Stimulated activated CD8-positive, alpha-beta memory T cell treated with anti-CD3 and anti-CD28 coated beads, Interleukin-12 subunit alpha, Interleukin-12 subunit beta, amount 100 ng/mL, for 4 hours (primary cell): ENCODE measurements at regions not wholly inside any gene's neighbourhood (a gene's known extent, or its start where the extent isn't known, plus 50 kb on each side); places are given as distances from the start of the nearest gene placed in this dataset.
A peak's percentile ranks its signal among the peaks of the same experiment; 100 is the strongest.
"Not testable (repeated sequence)": the region's sequence is repeated elsewhere in the genome, so short reads cannot be mapped to it uniquely, and the experiment has no call there.

Experiments used
- DNase-seq: peaks from one replicate; pipeline ENCODE4 v3.0.0-alpha.2; 2020; ENCODE audit warnings: low read depth

- no peak for DNase-seq
These were observed 145.0 kb upstream of the GRK3 start for GRCh38 chr22:25419247-25420113.

DNA sequence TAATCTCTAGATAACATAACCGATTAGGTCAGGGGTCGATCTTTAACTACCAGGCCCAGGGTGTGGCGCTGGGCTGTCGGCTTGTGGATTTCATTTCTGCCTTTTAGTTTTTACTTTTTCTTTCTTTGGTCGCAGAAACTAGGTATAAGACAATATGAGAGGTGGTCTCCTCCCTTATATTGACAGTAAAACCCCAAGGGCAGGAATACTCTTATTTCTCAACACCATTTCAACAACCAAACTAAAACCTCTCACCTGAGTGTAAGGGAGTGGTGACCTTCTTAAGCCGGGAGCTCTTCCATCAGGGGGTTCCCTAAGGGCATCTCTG lies 144.4 kb upstream of the GRK3 start:
- not testable (repeated sequence) for DNase-seq

DNA sequence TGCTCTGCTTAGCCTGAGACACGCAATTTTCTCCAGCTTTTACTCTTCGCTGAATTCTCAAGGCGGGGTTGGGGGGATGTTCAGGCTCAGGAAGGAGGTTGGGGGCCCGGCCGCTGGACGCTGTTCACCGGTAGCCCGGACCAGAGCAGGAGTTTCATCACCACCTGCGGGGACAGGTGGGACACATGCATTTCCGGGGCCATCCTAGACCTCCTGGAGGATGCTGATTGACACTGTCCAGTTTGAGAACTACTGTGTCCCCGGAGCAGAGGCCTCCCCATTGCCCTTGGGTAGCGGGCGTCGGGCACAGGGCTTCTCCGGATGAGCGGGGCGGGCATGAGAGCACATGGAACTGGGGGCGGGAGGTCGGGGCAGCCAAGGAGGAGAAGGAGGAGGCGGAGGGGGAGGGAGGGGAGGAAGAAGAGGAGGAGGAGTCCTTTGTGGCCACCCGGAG lies 144.0 kb upstream of the GRK3 start:
- DNase-seq, result no peak

DNA sequence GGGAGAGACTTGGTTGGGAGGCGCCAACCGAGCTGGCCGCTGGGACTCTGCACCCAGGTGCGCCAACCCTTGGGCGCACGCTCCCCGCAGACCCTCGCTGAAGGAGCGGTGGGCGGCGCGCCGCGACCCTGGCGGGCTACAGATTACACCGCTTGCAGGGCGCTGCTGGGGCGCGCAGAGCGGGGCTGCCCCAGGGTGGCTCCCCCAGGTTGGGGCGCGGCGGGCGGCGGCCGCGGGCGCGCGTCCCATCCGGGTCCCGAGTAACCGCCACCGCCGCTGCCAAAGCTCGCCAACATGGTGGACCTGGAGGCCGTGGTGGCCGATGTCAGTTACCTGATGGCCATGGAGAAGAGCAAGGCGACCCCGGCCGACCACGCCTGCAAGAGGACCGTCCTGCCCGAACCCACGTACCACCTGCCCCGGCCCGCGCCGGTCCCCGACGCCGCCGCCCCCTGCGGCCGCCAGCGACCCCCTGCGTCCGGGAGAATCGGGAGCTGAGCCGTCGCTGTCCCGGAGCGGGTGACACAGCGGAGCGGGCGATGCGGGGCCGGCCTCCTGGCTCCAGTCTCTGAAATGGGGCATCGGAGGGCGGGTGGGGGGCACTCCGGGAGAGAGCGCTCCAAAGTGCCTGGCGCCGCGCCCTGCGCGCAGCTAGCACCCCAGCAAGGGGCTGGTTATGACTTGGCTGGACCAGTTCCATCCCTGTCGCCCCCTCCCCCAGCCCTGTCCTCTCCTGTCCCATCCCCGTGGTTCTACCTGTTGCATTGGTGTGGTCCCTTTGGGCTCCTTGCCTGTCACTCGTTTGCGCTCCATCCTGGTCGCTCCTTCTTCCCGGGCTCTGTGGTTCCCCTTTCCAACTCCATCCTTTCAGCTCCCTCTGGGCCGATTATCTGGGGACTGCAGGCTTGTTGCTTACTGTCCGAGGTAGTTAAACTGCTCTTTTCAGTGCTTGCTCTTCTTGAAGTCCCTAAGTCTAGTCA lies 143.3 kb upstream of the GRK3 start:
- no peak for DNase-seq

DNA sequence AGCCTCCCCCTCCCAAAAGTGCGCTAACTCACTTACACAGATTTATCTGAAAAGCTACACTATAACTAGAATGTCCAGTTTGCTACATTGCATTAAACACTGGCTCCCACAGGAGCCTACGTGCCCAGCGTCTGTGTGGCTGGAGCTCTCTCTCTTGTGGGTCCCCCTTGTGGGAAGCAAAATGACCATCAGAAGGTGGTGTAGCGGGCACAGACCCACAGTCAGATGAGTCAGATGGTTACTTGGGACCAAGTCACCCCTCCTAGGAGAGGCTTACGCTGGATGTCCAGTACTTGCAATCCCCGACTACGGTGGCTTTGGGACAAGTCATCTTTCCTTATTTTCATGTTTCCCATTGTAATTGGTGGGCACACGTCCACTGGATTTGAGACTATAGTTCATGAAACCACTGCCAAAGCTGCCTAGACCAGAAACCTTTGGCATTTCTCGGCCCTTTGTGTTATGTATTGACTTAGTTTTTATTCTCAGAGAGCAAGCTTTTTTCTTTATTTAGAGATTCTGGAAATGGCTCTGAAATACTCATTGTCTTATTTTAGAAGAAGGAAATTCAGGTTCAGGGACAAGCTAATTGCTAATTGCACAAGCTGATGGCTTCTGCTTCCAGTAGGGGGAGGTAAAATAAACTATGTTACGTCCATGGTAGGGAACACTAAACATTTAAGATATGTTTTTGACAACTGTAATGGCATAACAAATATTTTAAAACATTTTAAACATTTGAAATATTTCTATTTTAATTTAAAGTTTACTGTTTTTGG lies 137.8 kb upstream of the GRK3 start:
- DNase-seq, result not testable (repeated sequence)

DNA sequence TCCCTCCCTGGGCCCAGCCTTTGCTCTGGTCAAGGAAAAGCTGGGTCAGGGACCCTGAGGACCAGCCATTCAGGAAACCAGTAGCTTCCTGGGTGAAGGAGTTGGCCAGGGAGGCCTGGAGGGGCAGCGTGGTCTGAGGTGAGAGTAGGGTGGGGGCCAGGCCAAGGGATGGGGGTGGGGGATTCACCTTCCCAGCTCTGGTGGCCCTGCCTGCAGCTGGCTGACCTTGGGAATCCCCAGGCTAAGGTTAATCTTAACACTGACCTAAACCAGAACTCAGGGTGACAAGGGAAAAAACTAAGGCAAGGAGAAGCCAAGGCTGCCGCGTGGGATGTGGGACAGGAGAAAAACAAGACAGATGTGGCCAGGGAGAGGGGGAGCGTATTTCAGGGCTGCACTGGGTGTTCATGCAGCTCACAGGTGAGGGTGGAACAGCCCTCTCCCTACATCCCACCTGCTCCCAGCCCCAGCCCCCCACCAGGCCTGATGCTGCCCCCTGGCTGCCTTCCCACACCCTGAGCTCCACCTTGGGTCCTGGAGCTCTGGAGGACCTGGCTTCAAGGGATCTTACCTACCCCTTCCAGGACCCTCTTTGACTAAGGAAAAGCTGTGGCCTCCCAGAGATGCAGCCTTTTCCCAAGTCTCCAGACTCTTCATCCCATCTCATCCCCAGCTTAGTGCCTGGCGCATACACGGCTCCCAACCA lies 132.7 kb upstream of the GRK3 start:
- not testable (repeated sequence) for DNase-seq

DNA sequence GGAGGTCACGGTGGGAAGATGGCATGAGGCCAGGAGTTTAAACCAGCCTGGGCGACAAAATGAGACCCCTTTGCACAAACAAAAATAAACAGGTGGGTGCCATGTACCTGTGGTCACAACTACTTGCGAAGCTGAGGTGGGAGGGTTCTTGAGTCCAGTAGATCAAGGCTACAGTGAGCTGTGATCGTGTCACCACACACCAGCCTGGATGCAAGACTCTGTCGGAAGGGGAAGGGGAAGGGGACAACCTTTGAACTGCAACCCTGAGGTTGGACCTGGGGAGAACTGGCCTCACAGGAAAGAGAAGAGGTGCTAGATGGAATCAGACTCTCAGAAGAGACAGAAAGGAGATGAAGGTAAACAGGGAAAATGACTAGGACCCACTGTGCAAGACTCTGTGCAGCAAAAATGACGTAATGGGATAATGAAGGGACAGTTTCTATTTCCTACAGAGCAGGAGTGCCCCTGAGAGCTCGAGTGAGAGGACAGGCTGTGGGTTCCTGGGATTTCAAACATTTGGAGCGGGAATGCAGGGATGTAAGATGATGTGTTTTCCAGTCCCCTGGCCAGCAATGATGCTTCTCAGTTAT lies 131.0 kb upstream of the GRK3 start:
- DNase-seq, result not testable (repeated sequence)

DNA sequence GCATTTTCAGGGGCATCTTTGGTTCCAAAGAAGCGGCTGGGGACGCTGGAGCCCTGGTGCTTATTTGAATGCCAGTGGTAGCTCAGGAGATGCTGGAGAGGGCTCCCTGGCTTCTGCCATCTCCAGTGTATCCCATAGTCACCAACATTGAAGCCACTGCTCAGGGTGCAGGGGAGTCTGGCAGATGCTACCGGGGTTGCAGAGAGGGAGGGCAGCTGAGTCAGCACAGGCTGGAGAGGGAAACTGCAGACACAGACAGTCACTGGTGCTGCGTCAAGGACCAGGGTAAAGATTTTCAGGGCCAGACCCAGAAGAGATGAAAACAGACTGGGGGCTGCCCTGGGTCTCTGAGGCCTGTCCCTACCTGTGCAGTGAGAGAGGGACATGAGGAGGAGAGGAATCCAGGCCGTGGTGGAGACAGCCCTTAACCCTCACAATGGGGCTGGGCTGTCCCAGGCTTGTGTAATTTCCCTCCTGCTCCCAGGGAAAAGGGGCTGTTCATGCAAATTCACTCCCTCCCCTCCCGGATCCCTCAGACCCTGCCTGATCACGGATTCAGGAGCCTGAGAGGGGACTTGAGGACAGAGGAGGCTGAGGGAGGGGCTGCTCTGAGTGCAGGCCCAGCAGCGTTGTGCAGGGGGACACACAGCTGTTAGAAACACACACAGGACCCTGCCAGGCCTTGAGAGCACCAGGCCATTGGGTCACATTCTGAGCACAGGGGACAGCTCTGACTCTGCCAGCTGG lies 126.9 kb upstream of the GRK3 start:
- DNase-seq, result no peak

DNA sequence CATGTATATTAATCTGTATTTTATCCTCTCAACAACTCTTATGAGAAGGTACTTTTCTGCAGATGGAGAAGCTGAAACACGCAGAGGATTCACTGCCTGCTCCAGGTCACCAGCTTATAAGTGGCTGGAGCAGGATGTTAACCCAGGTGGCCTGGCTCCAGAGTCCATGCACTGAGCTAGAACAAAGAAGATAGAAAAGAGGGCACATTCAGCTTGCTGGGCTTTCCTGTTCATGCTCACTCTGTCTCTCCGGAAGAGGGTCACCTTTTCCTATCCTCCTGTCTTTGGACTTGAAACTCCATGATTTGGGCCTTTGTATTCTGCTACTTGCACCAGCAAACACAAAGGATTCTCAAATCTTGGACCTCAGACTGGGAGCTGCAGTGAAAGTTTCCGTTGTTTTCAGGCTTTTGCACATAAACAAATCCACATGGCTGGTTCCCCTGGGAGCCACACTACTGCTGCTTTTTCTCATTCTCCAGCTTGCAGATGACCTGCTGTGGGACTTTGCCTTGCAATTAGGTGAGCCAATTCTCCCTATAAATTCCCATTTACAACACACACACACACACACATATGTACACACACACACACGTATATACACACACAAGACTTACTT lies 117.3 kb upstream of the GRK3 start:
- DNase-seq, result no peak

GRCh38 chr22:25447686-25448434 lies 116.6 kb upstream of the GRK3 start:
- peak; percentile 78 for DNase-seq

DNA sequence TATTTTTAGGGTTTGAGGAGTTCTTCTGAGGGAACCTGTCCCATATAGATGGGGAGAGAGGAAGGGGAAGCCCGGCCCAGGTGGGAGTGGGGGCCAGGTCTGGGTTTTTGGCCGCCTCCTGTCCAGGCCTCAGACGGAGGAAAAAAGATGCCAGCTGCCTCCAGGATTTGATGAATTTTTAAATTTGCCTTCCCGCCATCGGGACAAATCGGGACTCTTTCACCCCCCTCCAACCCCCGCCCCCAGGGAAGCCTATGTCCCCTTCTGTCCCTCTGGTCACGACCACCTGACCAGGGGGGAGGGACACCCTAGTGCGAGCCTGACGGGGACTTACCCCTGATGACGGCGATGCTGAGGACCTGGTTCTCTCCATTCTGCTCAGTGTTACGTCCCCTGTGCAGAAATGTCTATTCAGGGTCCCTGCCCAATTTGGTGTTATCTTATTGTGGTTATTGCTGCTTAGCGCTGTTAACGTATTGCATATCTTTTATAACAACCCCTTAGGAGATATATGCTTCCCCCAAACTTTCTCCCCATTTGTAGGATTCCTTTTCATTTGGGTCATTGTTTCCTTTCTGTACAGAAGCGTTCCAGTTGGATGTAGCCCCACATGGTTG lies 115.9 kb upstream of the GRK3 start:
- DNase-seq, result no peak

- no peak for DNase-seq
These were observed 114.6 kb upstream of the GRK3 start for GRCh38 chr22:25449781-25450317.

DNA sequence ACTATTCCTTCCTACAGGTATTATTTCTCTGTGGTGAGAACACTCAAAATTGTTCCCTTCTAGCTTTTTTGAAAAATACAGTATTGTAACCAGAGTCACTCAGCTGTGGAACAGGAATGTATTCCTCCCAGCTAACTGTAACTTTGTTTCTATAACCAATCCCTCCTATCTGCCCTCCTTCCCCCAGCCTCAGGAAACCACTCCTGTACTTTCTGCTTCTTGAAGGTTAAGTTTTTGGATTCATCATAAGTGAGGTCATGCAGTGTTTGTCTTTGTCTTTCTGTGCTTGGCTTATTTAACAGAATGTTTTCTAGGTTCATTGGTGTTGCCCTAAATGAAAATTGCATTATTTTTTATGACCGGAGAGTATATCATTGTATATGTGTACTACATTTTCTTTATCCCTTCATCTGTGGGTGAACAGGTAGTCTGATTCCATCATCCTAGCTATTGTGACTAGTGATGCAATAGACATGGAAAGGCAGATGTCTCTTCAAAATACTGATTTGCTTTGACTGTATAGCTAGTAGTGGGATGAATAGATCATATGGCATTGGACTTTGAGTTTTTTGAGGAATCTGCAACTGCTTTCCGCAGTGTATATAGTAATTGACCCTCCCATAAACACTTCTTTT lies 112.9 kb upstream of the GRK3 start:
- DNase-seq, result no peak

- DNase-seq, result no peak
These were observed 112.3 kb upstream of the GRK3 start for GRCh38 chr22:25452116-25452700.

GRCh38 chr22:25453058-25453457 lies 111.4 kb upstream of the GRK3 start:
- DNase-seq, result no peak

- no peak for DNase-seq
These were observed 110.9 kb upstream of the GRK3 start for GRCh38 chr22:25453557-25453956.

- not testable (repeated sequence) for DNase-seq
These were observed 108.0 kb upstream of the GRK3 start for GRCh38 chr22:25456300-25457043.
